ENCODE measurements at regions not wholly inside any gene's neighbourhood (a gene's known extent, or its start where the extent isn't known, plus 50 kb on each side); places are given as distances from the start of the nearest gene placed in this dataset.
A peak's percentile ranks its signal among the peaks of the same experiment; 100 is the strongest.

GRCh38 chr4:46648088-46648744, 258.3 kb upstream of the GABRA2 start:
- TF ChIP-seq ZZZ3 (IDR thresholded peaks at IDR 0.05) (no peak), CBX8 (IDR thresholded peaks at IDR 0.05; ENCODE audit: borderline replicate concordance, extremely low read depth, low read depth, low read length, poor library complexity, severe bottlenecking) (no peak), ZNF133 (CRISPR knock-in tag; IDR thresholded peaks at IDR 0.05) (no peak), CTCF (IDR thresholded peaks at IDR 0.05 in 2 of 3, conservative IDR thresholded peaks at IDR 0.05 in 1 of 3; ENCODE audit: insufficient read depth in 2 of 3, low read depth in 1 of 3, low read length in 3 of 3) (peak in 2 of 3 experiments; percentile 22 to 31; a peak in 1 of 6 replicates), POLR2G (IDR thresholded peaks at IDR 0.05; ENCODE audit: low read depth, low read length) (no peak), CHD4 (IDR thresholded peaks at IDR 0.05; ENCODE audit: insufficient read depth, insufficient replicate concordance, low read depth, low read length, poor library complexity, severe bottlenecking) (no peak)
